Peyer's patch (tissue), 4 donors: ENCODE measurements at regions not wholly inside any gene's neighbourhood (a gene's known extent, or its start where the extent isn't known, plus 50 kb on each side); places are given as distances from the start of the nearest gene placed in this dataset.

Experiments
- DNase-seq, 3 donors: peaks; one replicate each; pipeline ENCODE4 v3.0.0-alpha.2; 2017 to 2019
- H3K27ac ChIP-seq, 4 donors: fragments of 200-600 bp; sonication (generic); one replicate each; pipeline ENCODE4 v1.5.1; 2016 to 2019
- H3K27me3 ChIP-seq, 2 donors: fragments of 200-600 bp; sonication (generic); one replicate each; pipeline ENCODE4 v1.5.1; 2019
- H3K36me3 ChIP-seq, 3 donors: fragments of 200-600 bp; sonication (generic); one replicate each; pipeline ENCODE4 v1.5.1; 2016 to 2019
- H3K4me1 ChIP-seq, 4 donors: fragments of 200-600 bp; sonication (generic); one replicate each; pipeline ENCODE4 v1.5.1; 2016 to 2019
- H3K4me3 ChIP-seq, 4 donors: fragments of 200-600 bp; sonication (generic); 1 replicate in 3 of 4; 2 replicates in 1 of 4; pipeline ENCODE4 v1.5.1; 2016 to 2019; ENCODE audit warnings: mild to moderate bottlenecking in 1 of 4
- H3K9me3 ChIP-seq, 4 donors: fragments of 200-600 bp; sonication (generic); one replicate each; pipeline ENCODE4 v1.5.1; 2016 to 2019; ENCODE audit warnings: mild to moderate bottlenecking in 1 of 4
- CTCF ChIP-seq, 6 experiments: fragments of 450-650 bp in 4 of 6; fragments of 200-600 bp in 2 of 6; sonication (generic) in 1 of 6; IDR thresholded peaks; one replicate each; pipeline ENCODE4 v1.5.1; 2017 to 2019; ENCODE audit warnings: antibody characterized with exemption in 6 of 6, mild to moderate bottlenecking in 3 of 6, moderate library complexity in 1 of 6
- POLR2A ChIP-seq, 2 donors: fragments of 450-650 bp; IDR thresholded peaks; one replicate each; pipeline ENCODE4 v1.5.1; 2017; ENCODE audit warnings: antibody characterized with exemption in 2 of 2, mild to moderate bottlenecking in 2 of 2, moderate library complexity in 2 of 2

GRCh38 chr12:59973515-59973914, 377.7 kb downstream of the SLC16A7 start:
- Histone ChIP-seq H3K9me3 (no peaks in the 10 kb centered on the region), H3K4me3 (no peak overlapping the region), H3K36me3 (no peaks in the 10 kb centered on the region), H3K27me3 (no peaks in the 10 kb centered on the region), H3K4me1 (no peaks in the 10 kb centered on the region), H3K27ac (no peak overlapping the region)
- TF ChIP-seq CTCF (IDR thresholded peaks at IDR 0.05), result no peak
- no peak for TF ChIP-seq POLR2A (IDR thresholded peaks at IDR 0.05)
- DNase-seq, result no peak

- no peaks in the 10 kb centered on the region for H3K27me3 ChIP-seq
- no peak for DNase-seq
- no peak for TF ChIP-seq CTCF (IDR thresholded peaks at IDR 0.05)
- TF ChIP-seq POLR2A (IDR thresholded peaks at IDR 0.05), result no peak
- no peaks in the 10 kb centered on the region for H3K36me3 ChIP-seq
- H3K9me3 ChIP-seq, result no peaks in the 10 kb centered on the region
- no peak overlapping the region for H3K27ac ChIP-seq
- H3K4me3 ChIP-seq, result no peak overlapping the region
- H3K4me1 ChIP-seq, result no peaks in the 10 kb centered on the region
These were observed 381.9 kb downstream of the SLC16A7 start for GRCh38 chr12:59977779-59978178.

- H3K9me3 ChIP-seq, result no peaks in the 10 kb centered on the region
- H3K36me3 ChIP-seq, result no peaks in the 10 kb centered on the region
- H3K4me1 ChIP-seq, result no peaks in the 10 kb centered on the region
- TF ChIP-seq CTCF (IDR thresholded peaks at IDR 0.05), result no peak
- TF ChIP-seq POLR2A (IDR thresholded peaks at IDR 0.05), result no peak
- no peak overlapping the region for H3K27ac ChIP-seq
- H3K4me3 ChIP-seq, result no peak overlapping the region
- DNase-seq, result no peak
- H3K27me3 ChIP-seq, result no peaks in the 10 kb centered on the region
These were observed 384.6 kb downstream of the SLC16A7 start for GRCh38 chr12:59980476-59980875.

GRCh38 chr12:59999291-59999690, 403.5 kb downstream of the SLC16A7 start:
- Histone ChIP-seq H3K36me3 (no peaks in the 10 kb centered on the region), H3K27ac (no peak overlapping the region), H3K4me3 (no peak overlapping the region), H3K4me1 (no peaks in the 10 kb centered on the region), H3K27me3 (no peaks in the 10 kb centered on the region), H3K9me3 (no peaks in the 10 kb centered on the region)
- DNase-seq, result no peak
- TF ChIP-seq CTCF (IDR thresholded peaks at IDR 0.05) (no peak), POLR2A (IDR thresholded peaks at IDR 0.05) (no peak)

GRCh38 chr12:60010486-60010885, 414.7 kb downstream of the SLC16A7 start:
- DNase-seq, result no peak
- no peaks in the 10 kb centered on the region for H3K36me3 ChIP-seq
- H3K9me3 ChIP-seq, result no peaks in the 10 kb centered on the region
- no peaks in the 10 kb centered on the region for H3K27me3 ChIP-seq
- H3K4me1 ChIP-seq, result no peaks in the 10 kb centered on the region
- no peak overlapping the region for H3K4me3 ChIP-seq
- TF ChIP-seq CTCF (IDR thresholded peaks at IDR 0.05) (no peak), POLR2A (IDR thresholded peaks at IDR 0.05) (no peak)
- no peak overlapping the region for H3K27ac ChIP-seq

GRCh38 chr12:60012659-60013058, 416.8 kb downstream of the SLC16A7 start:
- H3K9me3 ChIP-seq, result no peaks in the 10 kb centered on the region
- DNase-seq, result no peak
- H3K4me3 ChIP-seq, result no peak overlapping the region
- no peaks in the 10 kb centered on the region for H3K36me3 ChIP-seq
- H3K27ac ChIP-seq, result no peak overlapping the region
- no peaks in the 10 kb centered on the region for H3K27me3 ChIP-seq
- TF ChIP-seq POLR2A (IDR thresholded peaks at IDR 0.05) (no peak), CTCF (IDR thresholded peaks at IDR 0.05) (no peak)
- no peaks in the 10 kb centered on the region for H3K4me1 ChIP-seq
